Lower leg skin (tissue), 4 donors: ENCODE measurements at regions not wholly inside any gene's neighbourhood (a gene's known extent, or its start where the extent isn't known, plus 50 kb on each side); places are given as distances from the start of the nearest gene placed in this dataset.

Experiments
- DNase-seq, 2 donors: peaks; one replicate each; pipeline ENCODE4 v3.0.0-alpha.2; 2019; ENCODE audit warnings: low spot score in 2 of 2
- H3K4me3 ChIP-seq: fragments of 200-600 bp; sonication (generic); 2 replicates; pipeline ENCODE4 v1.5.1; 2017; ENCODE audit warnings: mild to moderate bottlenecking, low read depth; ENCODE audit not compliant: poor library complexity, severe bottlenecking
- CTCF ChIP-seq, 3 donors: fragments of 450-650 bp; IDR thresholded peaks; one replicate each; pipeline ENCODE4 v1.5.1; 2016; ENCODE audit warnings: antibody characterized with exemption in 3 of 3, mild to moderate bottlenecking in 3 of 3, moderate library complexity in 2 of 3
- POLR2A ChIP-seq, 2 donors: fragments of 450-650 bp; IDR thresholded peaks; one replicate each; pipeline ENCODE4 v1.6.1; 2016 to 2017; ENCODE audit warnings: antibody characterized with exemption in 2 of 2, mild to moderate bottlenecking in 1 of 2, moderate library complexity in 1 of 2
- WGBS, 2 donors: methylation state at CpG; one replicate each; pipeline ENCODE4 v1.1.5; 2018; 5-methylcytosine and 5-hydroxymethylcytosine counted together
- intact Hi-C: fragments of 100-400 bp; cut with DNase I; formaldehyde crosslinking; loops from one replicate; pipeline ENCODE4 v1.15.0; 2023; ENCODE audit warnings: low total_unique reads

- intact Hi-C loops = no loop called here
- no peak overlapping the region for H3K4me3 ChIP-seq
- TF ChIP-seq POLR2A (IDR thresholded peaks at IDR 0.05) (no peak), CTCF (IDR thresholded peaks at IDR 0.05) (no peak)
- no peak for DNase-seq
- 65 to 77% methylated on average over 5 of the region's 5 CpGs for WGBS, 2 donors
Observed at GRCh38 chr16:64428463-64429113, 693.3 kb downstream of the CDH11 start.

- WGBS, 2 donors = 89 to 90% methylated on average over 3 of the region's 3 CpGs
- intact Hi-C loops = no loop called here
- DNase-seq = no peak
- no peak for TF ChIP-seq CTCF (IDR thresholded peaks at IDR 0.05)
- TF ChIP-seq POLR2A (IDR thresholded peaks at IDR 0.05) = no peak
- H3K4me3 ChIP-seq = no peak overlapping the region
Observed at GRCh38 chr16:64426131-64426666, 695.7 kb downstream of the CDH11 start.

- TF ChIP-seq CTCF (IDR thresholded peaks at IDR 0.05) (no peak), POLR2A (IDR thresholded peaks at IDR 0.05) (no peak)
- intact Hi-C loops = no loop called here
- DNase-seq = no peak
- H3K4me3 ChIP-seq = no peak overlapping the region
Observed at GRCh38 chr16:64425381-64425780, 696.5 kb downstream of the CDH11 start.

GRCh38 chr16:64422259-64422658 is 699.6 kb downstream of the CDH11 start:
- TF ChIP-seq POLR2A (IDR thresholded peaks at IDR 0.05) (no peak), CTCF (IDR thresholded peaks at IDR 0.05) (no peak)
- intact Hi-C loops = no loop called here
- H3K4me3 ChIP-seq = no peak overlapping the region
- 90 to 92% methylated on average over 1 of the region's 1 CpG for whole genome bisulfite sequencing, 2 donors
- DNase-seq = no peak

GRCh38 chr16:64421515-64421914 is 700.3 kb downstream of the CDH11 start:
- TF ChIP-seq POLR2A (IDR thresholded peaks at IDR 0.05) = no peak
- TF ChIP-seq CTCF (IDR thresholded peaks at IDR 0.05) = no peak
- intact Hi-C loops = no loop called here
- no peak for DNase-seq
- 71 to 86% methylated on average over 1 of the region's 1 CpG for WGBS, 2 donors
- no peak overlapping the region for H3K4me3 ChIP-seq

GRCh38 chr16:64419832-64420231 is 702.0 kb downstream of the CDH11 start:
- WGBS, 2 donors = 89 to 92% methylated on average over 4 of the region's 4 CpGs
- TF ChIP-seq POLR2A (IDR thresholded peaks at IDR 0.05) = no peak
- no peak for TF ChIP-seq CTCF (IDR thresholded peaks at IDR 0.05)
- no peak overlapping the region for H3K4me3 ChIP-seq
- intact Hi-C loops = no loop called here
- DNase-seq = no peak
